GM23338 (cell line): ENCODE measurements at regions not wholly inside any gene's neighbourhood (a gene's known extent, or its start where the extent isn't known, plus 50 kb on each side); places are given as distances from the start of the nearest gene placed in this dataset.

Experiments
- ATAC-seq: fragments of 200-7000 bp; cut with Tn5 transposase; 3 replicates; pipeline ENCODE4 v1.9.1; 2020
- DNase-seq: peaks from one replicate; pipeline ENCODE4 v3.0.0-alpha.2; 2015; ENCODE audit warnings: low spot score
- H2AFZ ChIP-seq: fragments of 200-600 bp; sonication (generic); 2 replicates; pipeline ENCODE4 v1.8.0; 2016; ENCODE audit warnings: antibody characterized with exemption, mild to moderate bottlenecking, moderate library complexity
- H3F3A ChIP-seq: fragments of 200-600 bp; sonication (generic); replicated peaks from 2 replicates; pipeline ENCODE4 v1.8.0; 2017; ENCODE audit warnings: antibody characterized with exemption, mixed run types, low read depth
- H3K27ac ChIP-seq: fragments of 200-600 bp; sonication (generic); 2 replicates; pipeline ENCODE4 v1.6.1; 2016; ENCODE audit warnings: low read depth
- H3K27me3 ChIP-seq: fragments of 200-600 bp; sonication (generic); 2 replicates; pipeline ENCODE4 v1.8.0; 2016; ENCODE audit warnings: mild to moderate bottlenecking, mixed run types, moderate library complexity; ENCODE audit not compliant: insufficient read depth
- H3K36me3 ChIP-seq: fragments of 200-600 bp; sonication (generic); 2 replicates; pipeline ENCODE4 v1.8.0; 2016; ENCODE audit warnings: mild to moderate bottlenecking; ENCODE audit not compliant: insufficient read depth
- H3K4me1 ChIP-seq: fragments of 200-600 bp; sonication (generic); 2 replicates; pipeline ENCODE4 v1.8.0; 2016; ENCODE audit warnings: mild to moderate bottlenecking, moderate library complexity; ENCODE audit not compliant: insufficient read depth
- H3K4me2 ChIP-seq: fragments of 200-600 bp; sonication (generic); 2 replicates; pipeline ENCODE4 v1.7.1; 2017; ENCODE audit warnings: mixed run types
- H3K4me3 ChIP-seq: fragments of 200-600 bp; sonication (generic); 2 replicates; pipeline ENCODE4 v1.6.1; 2016; ENCODE audit warnings: mixed run types
- H3K79me2 ChIP-seq: fragments of 200-600 bp; sonication (generic); replicated peaks from 2 replicates; pipeline ENCODE4 v1.8.0; 2017; ENCODE audit warnings: mild to moderate bottlenecking; ENCODE audit not compliant: insufficient read depth
- H3K9me2 ChIP-seq: fragments of 200-600 bp; sonication (generic); 2 replicates; pipeline ENCODE4 v1.8.0; 2017; ENCODE audit not compliant: insufficient read depth
- H4K20me1 ChIP-seq: fragments of 200-600 bp; sonication (generic); replicated peaks from 2 replicates; pipeline ENCODE4 v1.8.0; 2017; ENCODE audit warnings: mild to moderate bottlenecking; ENCODE audit not compliant: insufficient read depth
- H3K27ac Mint-ChIP-seq: 2 replicates; pipeline ENCODE4 v1.8.0; 2020; ENCODE audit warnings: inconsistent platforms, mild to moderate bottlenecking, moderate library complexity, mixed read lengths
- H3K27me3 Mint-ChIP-seq: 3 replicates; pipeline ENCODE4 v1.8.0; 2022; ENCODE audit warnings: low read depth, mild to moderate bottlenecking, moderate library complexity, mixed read lengths, inconsistent platforms; ENCODE audit not compliant: insufficient read depth, poor library complexity
- H3K36me3 Mint-ChIP-seq: 3 replicates; pipeline ENCODE4 v1.8.0; 2021; ENCODE audit warnings: low read depth, mild to moderate bottlenecking, inconsistent platforms, moderate library complexity, mixed read lengths
- H3K4me1 Mint-ChIP-seq: 3 replicates; pipeline ENCODE4 v1.8.0; 2020; ENCODE audit warnings: mild to moderate bottlenecking, inconsistent platforms, mixed read lengths
- H3K4me3 Mint-ChIP-seq: 3 replicates; pipeline ENCODE4 v1.8.0; 2021; ENCODE audit warnings: moderate library complexity, mild to moderate bottlenecking, inconsistent platforms, mixed read lengths
- H3K9me3 Mint-ChIP-seq: 3 replicates; pipeline ENCODE4 v1.8.0; 2020; ENCODE audit warnings: moderate library complexity, mild to moderate bottlenecking, inconsistent platforms, mixed read lengths
- CREB1 ChIP-seq: fragments of 250-450 bp; sonication (Bioruptor Pico); IDR thresholded peaks from 2 replicates; pipeline ENCODE4 v1.5.0; 2020; ENCODE audit warnings: low read depth, mild to moderate bottlenecking, moderate library complexity
- CTCF ChIP-seq, 2 experiments: fragments of 200-600 bp in 1 of 2; sonication (generic) in 1 of 2; conservative IDR thresholded peaks; 2 replicates each; pipeline versions ENCODE4 v1.5.1 to v1.6.1; 2016 to 2017; ENCODE audit warnings: antibody characterized with exemption in 2 of 2, low read depth in 2 of 2, mild to moderate bottlenecking in 2 of 2, moderate library complexity in 1 of 2
- ETS1 ChIP-seq: IDR thresholded peaks from 2 replicates; pipeline ENCODE4 v1.6.1; 2016; ENCODE audit warnings: antibody characterized with exemption
- EZH2 ChIP-seq: fragments of 200-600 bp; sonication (generic); IDR thresholded peaks from one replicate; pipeline ENCODE4 v1.8.0; 2017; ENCODE audit warnings: antibody characterized with exemption, mild to moderate bottlenecking, low read depth; ENCODE audit not compliant: unreplicated experiment
- EZH2phosphoT487 ChIP-seq: fragments of 200-600 bp; sonication (generic); IDR thresholded peaks from one replicate; pipeline ENCODE4 v1.8.1; 2018; ENCODE audit warnings: antibody characterized with exemption; ENCODE audit not compliant: unreplicated experiment
- JUNB ChIP-seq: IDR thresholded peaks from one replicate; pipeline ENCODE4 v1.6.1; 2016; ENCODE audit warnings: antibody characterized with exemption; ENCODE audit not compliant: unreplicated experiment
- NANOG ChIP-seq: IDR thresholded peaks from 2 replicates; pipeline ENCODE4 v1.6.1; 2016; ENCODE audit warnings: antibody characterized with exemption, borderline replicate concordance
- POLR2AphosphoS5 ChIP-seq: IDR thresholded peaks from 2 replicates; pipeline ENCODE4 v1.6.1; 2016; ENCODE audit warnings: antibody characterized with exemption, low read depth
- REST ChIP-seq: IDR thresholded peaks from one replicate; pipeline ENCODE4 v1.6.1; 2018; ENCODE audit warnings: antibody characterized with exemption; ENCODE audit not compliant: unreplicated experiment
- STAT1 ChIP-seq: IDR thresholded peaks from one replicate; pipeline ENCODE4 v1.6.1; 2016; ENCODE audit warnings: antibody characterized with exemption; ENCODE audit not compliant: unreplicated experiment
- ZNF114 ChIP-seq: fragments of 250-450 bp; sonication (Bioruptor Pico); IDR thresholded peaks from 2 replicates; pipeline ENCODE4 v1.5.0; 2020; ENCODE audit warnings: mild to moderate bottlenecking, moderate library complexity
- ZNF331 ChIP-seq: fragments of 250-450 bp; sonication (Bioruptor Pico); IDR thresholded peaks from 2 replicates; pipeline ENCODE4 v1.5.0; 2020; ENCODE audit warnings: low read depth, mild to moderate bottlenecking, moderate library complexity
- ZNF462 ChIP-seq: fragments of 250-450 bp; sonication (Bioruptor Pico); IDR thresholded peaks from 2 replicates; pipeline ENCODE4 v1.5.0; 2020; ENCODE audit warnings: mild to moderate bottlenecking, moderate library complexity

- Histone ChIP-seq H3K9me2 (no peaks in the 10 kb centered on the region), H4K20me1 (no peaks in the 10 kb centered on the region), H3K27ac (no peak overlapping the region), H3K27me3 (no peaks in the 10 kb centered on the region), H3K4me2 (no peak overlapping the region), H2AFZ (no peak overlapping the region), H3F3A (no peaks in the 10 kb centered on the region), H3K79me2 (no peaks in the 10 kb centered on the region), H3K4me1 (no peaks in the 10 kb centered on the region), H3K36me3 (no peaks in the 10 kb centered on the region), H3K4me3 (no peak overlapping the region)
- no peak for TF ChIP-seq CREB1
- TF ChIP-seq ZNF462 (CRISPR knock-in tag) = no peak
- no peak for TF ChIP-seq NANOG
- TF ChIP-seq JUNB = no peak
- no peak for TF ChIP-seq CTCF (conservative IDR thresholded peaks at IDR 0.05; ENCODE audit: low read depth in 2 of 2)
- no peak for TF ChIP-seq EZH2phosphoT487
- no peak for TF ChIP-seq ETS1
- TF ChIP-seq STAT1 = no peak
- TF ChIP-seq EZH2 = no peak
- TF ChIP-seq ZNF114 (CRISPR knock-in tag) = no peak
- no peak for TF ChIP-seq REST
- TF ChIP-seq ZNF331 (CRISPR knock-in tag) = no peak
- TF ChIP-seq POLR2AphosphoS5 = no peak
- ATAC-seq (no peak), DNase-seq (no peak)
- Mint-ChIP-seq H3K4me3 (no peak overlapping the region), H3K9me3 (no peaks in the 10 kb centered on the region), H3K27me3 (no peaks in the 10 kb centered on the region), H3K36me3 (no peaks in the 10 kb centered on the region), H3K27ac (no peak overlapping the region), H3K4me1 (no peaks in the 10 kb centered on the region)
Measured at GRCh38 chr13:71148396-71148795, 718.6 kb downstream of the DACH1 start.
